ENCODE measurements at regions not wholly inside any gene's neighbourhood (a gene's known extent, or its start where the extent isn't known, plus 50 kb on each side); places are given as distances from the start of the nearest gene placed in this dataset.
"Not testable (repeated sequence)": the region's sequence is repeated elsewhere in the genome, so short reads cannot be mapped to it uniquely, and the experiment has no call there.

DNA sequence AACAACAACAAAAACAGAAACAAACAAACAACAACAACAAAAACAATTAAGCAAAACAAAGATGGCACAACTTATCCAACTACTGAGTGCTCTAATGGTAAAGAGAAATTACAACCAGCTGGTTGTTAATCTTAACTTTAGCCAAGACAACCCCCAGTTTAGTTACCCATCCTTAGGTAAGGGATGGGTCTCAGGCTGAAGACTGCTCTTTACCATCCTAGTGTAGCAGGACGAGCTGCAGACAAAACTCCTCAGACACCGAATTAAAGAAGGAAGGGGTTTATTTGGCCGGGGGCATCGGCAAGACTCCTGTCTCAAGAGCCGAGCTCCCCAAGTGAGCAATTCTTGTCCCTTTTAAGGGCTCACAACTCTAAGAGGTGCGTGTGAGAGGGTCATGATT, 65.6 kb upstream of the PTPN20 start:
- POLR2A ChIA-PET (ENCODE audit: low non-redundant PET), result not testable (repeated sequence)

DNA sequence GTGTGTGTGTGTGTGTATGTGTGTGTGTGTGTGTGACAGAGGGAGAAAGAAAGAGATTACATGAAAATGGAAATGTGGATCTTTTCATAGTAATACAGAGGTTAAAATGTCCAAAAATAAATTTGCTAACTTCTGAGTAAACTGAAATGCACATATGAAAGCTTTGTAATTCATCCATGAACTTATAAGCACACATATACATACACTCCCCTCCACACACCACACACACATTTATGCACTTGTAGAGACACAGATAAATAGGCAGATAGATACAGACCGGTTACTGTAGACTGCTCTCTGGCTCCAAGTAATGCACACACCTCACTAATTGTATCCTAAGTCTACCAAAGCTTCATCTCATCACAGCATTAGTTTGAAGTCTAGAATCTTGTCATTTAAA, 50.5 kb upstream of the PTPN20 start:
- POLR2A ChIA-PET (ENCODE audit: low non-redundant PET); CTCF ChIA-PET; H3K27ac ChIP-seq; DNase-seq (ENCODE audit: low spot score): not testable (repeated sequence)

More for the DNA sequence above, 65.6 kb upstream of the PTPN20 start:
- H3K27ac ChIP-seq; DNase-seq (ENCODE audit: low spot score); CTCF ChIA-PET: not testable (repeated sequence)
